Activated CD4-positive, alpha-beta T cell treated with anti-CD3 and anti-CD28 coated beads, Interleukin-2, amount 10 ng/mL, durations not matched to agents 24 days and 14 days (primary cell): ENCODE measurements at regions not wholly inside any gene's neighbourhood (a gene's known extent, or its start where the extent isn't known, plus 50 kb on each side); places are given as distances from the start of the nearest gene placed in this dataset.

Source experiments
- DNase-seq: peaks from one replicate; pipeline ENCODE4 v3.0.0; 2022
- H3K27ac Mint-ChIP-seq: one replicate; pipeline ENCODE4 v1.8.0; 2022; ENCODE audit warnings: mild to moderate bottlenecking, mixed read lengths
- H3K27me3 Mint-ChIP-seq: one replicate; pipeline ENCODE4 v1.8.0; 2022; ENCODE audit warnings: mixed read lengths
- H3K36me3 Mint-ChIP-seq: one replicate; pipeline ENCODE4 v1.8.0; 2022; ENCODE audit warnings: low read depth, mild to moderate bottlenecking, mixed read lengths
- H3K4me1 Mint-ChIP-seq: one replicate; pipeline ENCODE4 v1.8.0; 2021; ENCODE audit warnings: mixed read lengths
- H3K4me3 Mint-ChIP-seq: one replicate; pipeline ENCODE4 v1.8.0; 2022; ENCODE audit warnings: mild to moderate bottlenecking, moderate library complexity, mixed read lengths
- H3K9me3 Mint-ChIP-seq: one replicate; pipeline ENCODE4 v1.8.0; 2021; ENCODE audit warnings: mixed read lengths
- intact Hi-C: fragments of 100-400 bp; cut with micrococcal nuclease; formaldehyde crosslinking; loops from one replicate; pipeline ENCODE4 v1.15.1; 2023

GRCh38 chr20:24718277-24718676 lies 230.8 kb upstream of the CST7 start:
- DNase-seq: no peak
- H3K4me1 Mint-ChIP-seq: no peaks in the 10 kb centered on the region
- H3K9me3 Mint-ChIP-seq: peaks cover 7% of the 10 kb centered on the region
- H3K4me3 Mint-ChIP-seq: no peak overlapping the region
- no peak overlapping the region for H3K27ac Mint-ChIP-seq
- H3K27me3 Mint-ChIP-seq: peaks cover 20% of the 10 kb centered on the region
- intact Hi-C loops: no loop called here
- no peaks in the 10 kb centered on the region for H3K36me3 Mint-ChIP-seq

- Mint-ChIP-seq H3K9me3 (peaks cover 3% of the 10 kb centered on the region), H3K27ac (no peak overlapping the region), H3K36me3 (no peaks in the 10 kb centered on the region), H3K4me3 (no peak overlapping the region), H3K4me1 (no peaks in the 10 kb centered on the region), H3K27me3 (peaks cover 22% of the 10 kb centered on the region)
- DNase-seq: no peak
- intact Hi-C loops: no loop called here
Measured at GRCh38 chr20:24718696-24719095, 230.4 kb upstream of the CST7 start.

GRCh38 chr20:24720957-24721356 lies 228.1 kb upstream of the CST7 start:
- no peak for DNase-seq
- no peak overlapping the region for H3K4me3 Mint-ChIP-seq
- peaks cover 21% of the 10 kb centered on the region for H3K27me3 Mint-ChIP-seq
- intact Hi-C loops: no loop called here
- no peaks in the 10 kb centered on the region for H3K4me1 Mint-ChIP-seq
- no peaks in the 10 kb centered on the region for H3K36me3 Mint-ChIP-seq
- no peaks in the 10 kb centered on the region for H3K9me3 Mint-ChIP-seq
- no peak overlapping the region for H3K27ac Mint-ChIP-seq

- Mint-ChIP-seq H3K4me3 (no peak overlapping the region), H3K36me3 (no peaks in the 10 kb centered on the region), H3K27ac (no peak overlapping the region), H3K9me3 (no peaks in the 10 kb centered on the region), H3K4me1 (no peaks in the 10 kb centered on the region), H3K27me3 (peaks cover 20% of the 10 kb centered on the region)
- intact Hi-C loops: no loop called here
- no peak for DNase-seq
Measured at GRCh38 chr20:24721891-24722568, 227.0 kb upstream of the CST7 start.

GRCh38 chr20:24722586-24722985 lies 226.5 kb upstream of the CST7 start:
- no peak overlapping the region for H3K4me3 Mint-ChIP-seq
- no peaks in the 10 kb centered on the region for H3K36me3 Mint-ChIP-seq
- no peaks in the 10 kb centered on the region for H3K9me3 Mint-ChIP-seq
- no peak for DNase-seq
- no peaks in the 10 kb centered on the region for H3K4me1 Mint-ChIP-seq
- intact Hi-C loops: no loop called here
- H3K27me3 Mint-ChIP-seq: peaks cover 15% of the 10 kb centered on the region
- H3K27ac Mint-ChIP-seq: no peak overlapping the region

- DNase-seq: no peak
- no peaks in the 10 kb centered on the region for H3K36me3 Mint-ChIP-seq
- H3K4me1 Mint-ChIP-seq: no peaks in the 10 kb centered on the region
- H3K27ac Mint-ChIP-seq: no peak overlapping the region
- no peaks in the 10 kb centered on the region for H3K9me3 Mint-ChIP-seq
- intact Hi-C loops: no loop called here
- H3K27me3 Mint-ChIP-seq: peaks cover 11% of the 10 kb centered on the region
- H3K4me3 Mint-ChIP-seq: no peak overlapping the region
Measured at GRCh38 chr20:24723186-24723585, 225.9 kb upstream of the CST7 start.

- no peak overlapping the region for H3K27ac Mint-ChIP-seq
- H3K36me3 Mint-ChIP-seq: no peaks in the 10 kb centered on the region
- H3K4me1 Mint-ChIP-seq: no peaks in the 10 kb centered on the region
- peaks cover 8% of the 10 kb centered on the region for H3K27me3 Mint-ChIP-seq
- no peak overlapping the region for H3K4me3 Mint-ChIP-seq
- no peak for DNase-seq
- intact Hi-C loops: no loop called here
- no peaks in the 10 kb centered on the region for H3K9me3 Mint-ChIP-seq
Measured at GRCh38 chr20:24723647-24724352, 225.3 kb upstream of the CST7 start.

GRCh38 chr20:24724982-24725533 lies 224.0 kb upstream of the CST7 start:
- Mint-ChIP-seq H3K36me3 (no peaks in the 10 kb centered on the region), H3K9me3 (no peaks in the 10 kb centered on the region), H3K27me3 (peaks cover 4% of the 10 kb centered on the region), H3K4me3 (no peak overlapping the region), H3K27ac (no peak overlapping the region), H3K4me1 (no peaks in the 10 kb centered on the region)
- intact Hi-C loops: no loop called here
- no peak for DNase-seq

GRCh38 chr20:24727795-24728194 lies 221.3 kb upstream of the CST7 start:
- H3K9me3 Mint-ChIP-seq: no peaks in the 10 kb centered on the region
- H3K27me3 Mint-ChIP-seq: peaks cover 2% of the 10 kb centered on the region
- H3K36me3 Mint-ChIP-seq: no peaks in the 10 kb centered on the region
- no peak overlapping the region for H3K4me3 Mint-ChIP-seq
- DNase-seq: no peak
- H3K4me1 Mint-ChIP-seq: no peaks in the 10 kb centered on the region
- no peak overlapping the region for H3K27ac Mint-ChIP-seq
- intact Hi-C loops: no loop called here

- intact Hi-C loops: no loop called here
- no peaks in the 10 kb centered on the region for H3K27me3 Mint-ChIP-seq
- H3K4me1 Mint-ChIP-seq: no peaks in the 10 kb centered on the region
- DNase-seq: peak; percentile 50
- H3K27ac Mint-ChIP-seq: no peak overlapping the region
- H3K9me3 Mint-ChIP-seq: no peaks in the 10 kb centered on the region
- H3K4me3 Mint-ChIP-seq: no peak overlapping the region
- no peaks in the 10 kb centered on the region for H3K36me3 Mint-ChIP-seq
Measured at GRCh38 chr20:24729896-24730605, 219.0 kb upstream of the CST7 start.

GRCh38 chr20:24730750-24731149 lies 218.3 kb upstream of the CST7 start:
- peak; percentile 40 for DNase-seq
- Mint-ChIP-seq H3K27me3 (no peaks in the 10 kb centered on the region), H3K4me3 (no peak overlapping the region), H3K36me3 (no peaks in the 10 kb centered on the region), H3K4me1 (no peaks in the 10 kb centered on the region), H3K27ac (no peak overlapping the region), H3K9me3 (no peaks in the 10 kb centered on the region)
- intact Hi-C loops: no loop called here

- Mint-ChIP-seq H3K27ac (no peak overlapping the region), H3K9me3 (no peaks in the 10 kb centered on the region), H3K27me3 (no peaks in the 10 kb centered on the region), H3K4me3 (no peak overlapping the region), H3K4me1 (no peaks in the 10 kb centered on the region), H3K36me3 (no peaks in the 10 kb centered on the region)
- intact Hi-C loops: no loop called here
- DNase-seq: peak; percentile 48
Measured at GRCh38 chr20:24731312-24731711, 217.8 kb upstream of the CST7 start.

- intact Hi-C loops: no loop called here
- Mint-ChIP-seq H3K4me1 (no peaks in the 10 kb centered on the region), H3K27me3 (no peaks in the 10 kb centered on the region), H3K9me3 (no peaks in the 10 kb centered on the region), H3K4me3 (no peak overlapping the region), H3K36me3 (no peaks in the 10 kb centered on the region), H3K27ac (no peak overlapping the region)
- DNase-seq: no peak
Measured at GRCh38 chr20:24732076-24732475, 217.0 kb upstream of the CST7 start.

GRCh38 chr20:24732599-24732998 lies 216.5 kb upstream of the CST7 start:
- intact Hi-C loops: no loop called here
- Mint-ChIP-seq H3K9me3 (no peaks in the 10 kb centered on the region), H3K36me3 (no peaks in the 10 kb centered on the region), H3K27ac (no peak overlapping the region), H3K27me3 (no peaks in the 10 kb centered on the region), H3K4me1 (no peaks in the 10 kb centered on the region), H3K4me3 (no peak overlapping the region)
- no peak for DNase-seq
